ENCODE measurements at regions not wholly inside any gene's neighbourhood (a gene's known extent, or its start where the extent isn't known, plus 50 kb on each side); places are given as distances from the start of the nearest gene placed in this dataset.

DNA sequence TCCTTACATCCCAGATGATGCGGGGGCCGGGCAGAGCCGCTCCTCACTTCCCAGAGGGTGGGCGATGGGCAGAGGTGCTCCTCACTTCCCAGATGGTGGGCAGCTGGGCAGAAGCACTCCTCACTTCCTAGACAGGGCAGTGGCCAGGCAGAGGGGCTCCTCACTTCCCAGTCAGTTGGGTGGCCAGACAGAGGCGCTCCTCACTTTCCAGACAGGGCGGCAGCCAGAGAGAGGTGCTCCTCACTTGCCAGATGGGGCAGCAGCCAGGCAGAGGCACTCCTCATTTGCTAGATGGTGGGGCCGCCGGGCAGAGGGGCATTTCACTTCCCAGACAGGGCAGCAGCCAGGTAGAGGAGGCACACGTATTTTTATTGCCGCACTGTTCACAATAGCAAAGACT lies 622.0 kb upstream of the KCNMB2 start:
- no peak for DNase-seq (ENCODE audit: low read depth)

DNA sequence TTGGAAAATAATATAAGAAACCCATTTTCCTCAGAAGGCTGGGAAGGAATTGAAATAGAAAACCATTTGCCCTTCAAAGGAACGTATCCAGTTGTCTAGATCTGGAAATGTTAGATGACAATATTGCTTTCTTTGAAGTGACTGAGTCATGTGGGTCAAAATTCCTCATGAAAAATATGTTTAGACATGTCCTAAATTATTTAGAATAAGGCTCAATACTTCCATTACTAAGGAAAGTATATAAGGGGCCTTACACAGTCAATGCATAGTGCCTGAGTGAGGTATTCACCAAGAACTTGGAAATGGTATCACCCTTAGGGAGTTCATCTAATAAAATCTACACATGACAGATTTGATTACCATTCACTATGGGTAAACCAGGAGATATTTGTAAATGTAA lies 619.8 kb upstream of the KCNMB2 start:
- DNase-seq (ENCODE audit: low read depth), result no peak
- no peak overlapping the region for H3K4me3 ChIP-seq (ENCODE audit: low read length)
- TF ChIP-seq, protein P1, sequence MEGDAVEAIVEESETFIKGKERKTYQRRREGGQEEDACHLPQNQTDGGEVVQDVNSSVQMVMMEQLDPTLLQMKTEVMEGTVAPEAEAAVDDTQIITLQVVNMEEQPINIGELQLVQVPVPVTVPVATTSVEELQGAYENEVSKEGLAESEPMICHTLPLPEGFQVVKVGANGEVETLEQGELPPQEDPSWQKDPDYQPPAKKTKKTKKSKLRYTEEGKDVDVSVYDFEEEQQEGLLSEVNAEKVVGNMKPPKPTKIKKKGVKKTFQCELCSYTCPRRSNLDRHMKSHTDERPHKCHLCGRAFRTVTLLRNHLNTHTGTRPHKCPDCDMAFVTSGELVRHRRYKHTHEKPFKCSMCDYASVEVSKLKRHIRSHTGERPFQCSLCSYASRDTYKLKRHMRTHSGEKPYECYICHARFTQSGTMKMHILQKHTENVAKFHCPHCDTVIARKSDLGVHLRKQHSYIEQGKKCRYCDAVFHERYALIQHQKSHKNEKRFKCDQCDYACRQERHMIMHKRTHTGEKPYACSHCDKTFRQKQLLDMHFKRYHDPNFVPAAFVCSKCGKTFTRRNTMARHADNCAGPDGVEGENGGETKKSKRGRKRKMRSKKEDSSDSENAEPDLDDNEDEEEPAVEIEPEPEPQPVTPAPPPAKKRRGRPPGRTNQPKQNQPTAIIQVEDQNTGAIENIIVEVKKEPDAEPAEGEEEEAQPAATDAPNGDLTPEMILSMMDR (conservative IDR thresholded peaks at IDR 0.05; ENCODE audit: low read length), result no peak

More for the DNA sequence above, 622.0 kb upstream of the KCNMB2 start:
- no peak overlapping the region for H3K4me3 ChIP-seq (ENCODE audit: low read length)
- TF ChIP-seq, protein P1 (conservative IDR thresholded peaks at IDR 0.05; ENCODE audit: low read length), result no peak

DNA sequence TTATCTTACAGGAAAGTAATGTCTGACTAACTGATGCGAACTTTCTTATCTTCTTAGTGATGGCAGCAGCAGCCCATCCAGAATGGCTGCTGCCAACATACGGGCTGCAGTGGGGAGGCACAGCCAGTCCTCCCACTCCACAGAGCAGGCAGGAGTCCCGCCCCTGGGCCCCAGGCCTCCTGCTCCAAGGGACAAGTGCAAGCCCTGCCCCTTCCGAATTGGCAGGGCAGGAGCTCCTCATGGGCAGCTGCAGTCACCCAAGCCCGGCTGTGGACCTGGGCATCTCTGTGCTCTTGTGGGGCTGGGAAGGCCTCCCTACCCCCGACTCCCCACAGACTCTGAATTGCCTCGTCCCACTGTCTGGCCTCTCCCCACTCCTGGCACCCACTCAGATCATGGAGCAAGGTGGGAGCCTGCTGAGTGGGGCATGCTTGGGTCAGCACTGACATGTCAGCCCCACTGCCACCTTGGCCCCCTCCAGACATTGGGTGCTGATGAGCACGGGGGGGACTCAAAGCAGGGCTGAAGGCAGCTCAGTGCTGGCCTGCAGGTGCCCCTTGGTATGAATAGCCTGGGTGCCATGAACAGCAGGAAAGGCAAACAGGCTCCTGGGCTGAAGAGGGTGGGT lies 618.9 kb upstream of the KCNMB2 start:
- no peak for DNase-seq (ENCODE audit: low read depth)
- TF ChIP-seq, protein P1 (conservative IDR thresholded peaks at IDR 0.05; ENCODE audit: low read length), result no peak
- H3K4me3 ChIP-seq (ENCODE audit: low read length), result no peak overlapping the region

DNA sequence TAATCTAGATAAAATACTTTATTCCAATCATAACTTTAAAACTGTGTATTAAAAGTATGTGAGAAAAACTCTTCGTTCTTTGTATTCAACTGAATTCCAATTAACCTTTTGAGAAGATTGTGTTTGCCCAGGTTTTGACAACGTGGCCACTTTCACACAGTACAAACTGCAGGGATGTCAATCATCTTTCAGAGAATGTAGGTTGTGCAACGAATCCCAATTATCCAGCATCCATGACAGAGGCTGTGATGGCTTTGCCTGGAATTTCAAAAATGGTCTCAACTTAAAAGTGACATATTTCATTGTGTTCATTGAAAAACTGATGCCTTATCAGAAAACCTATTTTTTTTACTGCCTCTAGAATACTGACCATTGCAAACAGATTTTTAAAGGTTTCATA lies 615.1 kb upstream of the KCNMB2 start:
- DNase-seq (ENCODE audit: low read depth), result peak; percentile 12
- TF ChIP-seq, protein P1 (conservative IDR thresholded peaks at IDR 0.05; ENCODE audit: low read length), result no peak

DNA sequence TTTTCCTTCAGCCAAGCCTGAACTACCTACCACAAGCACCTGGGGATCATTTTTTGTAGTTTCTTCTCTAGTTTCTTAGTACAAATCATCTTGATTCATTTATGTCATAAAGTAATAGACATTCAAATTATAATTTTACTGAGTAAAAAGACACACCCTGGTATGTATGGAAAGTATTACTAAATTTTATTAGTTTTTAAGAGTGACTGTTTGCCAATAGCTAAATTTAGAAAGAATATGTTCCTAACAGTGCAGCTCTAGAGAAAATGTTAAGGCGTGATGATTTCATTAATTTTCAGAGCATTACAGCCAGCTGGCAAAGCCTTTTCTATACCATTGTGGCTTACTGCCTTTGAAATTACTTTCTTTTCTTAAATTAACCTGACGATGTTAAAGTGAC lies 612.0 kb upstream of the KCNMB2 start:
- TF ChIP-seq, protein P1 (conservative IDR thresholded peaks at IDR 0.05; ENCODE audit: low read length), result no peak
- H3K4me3 ChIP-seq (ENCODE audit: low read length), result no peak overlapping the region
- DNase-seq (ENCODE audit: low read depth), result no peak

More for the DNA sequence above, 615.1 kb upstream of the KCNMB2 start:
- H3K4me3 ChIP-seq (ENCODE audit: low read length), result no peak overlapping the region

DNA sequence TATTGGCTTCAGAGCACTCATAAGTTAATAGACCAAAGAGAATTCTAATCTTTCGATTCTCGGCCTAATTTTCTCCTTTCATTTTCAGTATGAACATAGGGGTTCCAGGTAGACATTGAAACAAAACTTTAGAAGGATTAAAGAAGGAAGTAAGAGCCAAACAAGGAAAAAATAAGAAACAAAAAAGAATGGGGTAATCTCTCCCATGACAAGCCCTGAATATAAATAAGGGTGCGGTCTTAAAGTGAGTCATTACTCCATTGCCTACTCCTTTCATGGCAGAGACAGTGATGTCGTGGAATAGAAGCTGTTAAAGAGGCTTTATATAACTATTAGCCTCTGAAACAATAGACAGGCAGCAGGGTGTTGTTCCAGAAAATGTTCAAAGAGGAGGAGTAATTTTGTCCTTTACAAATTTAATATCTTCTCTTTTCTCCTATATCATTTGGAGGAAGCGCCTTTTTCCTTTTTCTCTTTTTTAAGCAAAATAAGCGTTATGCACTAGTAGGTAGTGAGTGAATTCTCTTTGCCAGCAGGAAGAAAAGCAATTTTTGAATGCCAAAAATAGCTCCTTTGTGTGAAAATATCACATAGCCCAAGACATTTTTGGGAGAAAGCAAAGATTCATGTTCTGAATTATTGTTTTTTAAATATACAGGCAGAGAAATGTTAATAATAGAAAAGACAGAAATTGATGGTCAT lies 607.9 kb upstream of the KCNMB2 start:
- no peak overlapping the region for H3K4me3 ChIP-seq (ENCODE audit: low read length)
- TF ChIP-seq, protein P1 (conservative IDR thresholded peaks at IDR 0.05; ENCODE audit: low read length), result no peak
- peak; percentile 59 for DNase-seq (ENCODE audit: low read depth)

DNA sequence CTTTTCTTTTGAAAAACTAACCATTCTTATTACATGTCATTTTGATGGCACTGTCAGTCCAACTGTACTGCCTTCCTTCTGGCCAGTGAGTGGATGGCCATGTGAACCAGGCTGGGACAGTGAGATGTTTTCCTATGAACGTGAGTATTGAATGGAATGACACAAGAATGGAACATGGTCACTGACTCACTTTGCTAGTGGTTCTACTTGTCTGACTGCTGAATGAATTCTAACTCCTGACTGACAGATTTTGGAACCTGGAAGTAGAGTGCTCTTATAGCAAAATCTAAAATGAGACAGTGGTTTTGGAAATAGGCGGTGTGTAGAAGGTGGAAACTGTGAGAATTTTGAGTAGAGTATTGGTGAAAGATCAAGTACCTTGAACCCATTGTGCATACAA lies 606.9 kb upstream of the KCNMB2 start:
- H3K4me3 ChIP-seq (ENCODE audit: low read length), result no peak overlapping the region
- TF ChIP-seq, protein P1 (conservative IDR thresholded peaks at IDR 0.05; ENCODE audit: low read length), result no peak
- DNase-seq (ENCODE audit: low read depth), result peak; percentile 29

Data from AG10803 (cell line).